HL-60/S4 treated with phorbol 12-myristate 13-acetate at 8.2 ng/mL for 4 days and 3 days (cell line): ENCODE measurements at regions not wholly inside any gene's neighbourhood (a gene's known extent, or its start where the extent isn't known, plus 50 kb on each side); places are given as distances from the start of the nearest gene placed in this dataset.

Source experiments
- in situ Hi-C: fragments of 300-500 bp; cut with MboI; formaldehyde crosslinking; loops from 2 replicates; pipeline ENCODE4 v1.15.0; 2022; ENCODE audit warnings: low sequenced_read_pairs

GRCh38 chr7:155360495-155361345, 63.0 kb downstream of the INSIG1 start:
- in situ Hi-C loops: no loop called here

GRCh38 chr7:155361346-155361680, 63.6 kb downstream of the INSIG1 start:
- in situ Hi-C loops: no loop called here

GRCh38 chr7:155361947-155362346, 64.3 kb downstream of the INSIG1 start:
- in situ Hi-C loops: no loop called here

GRCh38 chr7:155362380-155363145, 64.9 kb downstream of the INSIG1 start:
- in situ Hi-C loops: no loop called here

GRCh38 chr7:155363146-155363539, 65.5 kb downstream of the INSIG1 start:
- in situ Hi-C loops: no loop called here

GRCh38 chr7:155363852-155364600, 66.3 kb downstream of the INSIG1 start:
- in situ Hi-C loops: no loop called here

GRCh38 chr7:155365146-155365874, 67.6 kb downstream of the INSIG1 start:
- in situ Hi-C loops: no loop called here

- in situ Hi-C loops: no loop called here
These were observed 71.4 kb downstream of the INSIG1 start for GRCh38 chr7:155368894-155369600.

GRCh38 chr7:155369766-155370165, 72.1 kb downstream of the INSIG1 start:
- in situ Hi-C loops: no loop called here

GRCh38 chr7:155371331-155371883, 73.7 kb downstream of the INSIG1 start:
- in situ Hi-C loops: no loop called here

GRCh38 chr7:155371884-155372781, 74.5 kb downstream of the INSIG1 start:
- in situ Hi-C loops: no loop called here

GRCh38 chr7:155372782-155373358, 75.2 kb downstream of the INSIG1 start:
- in situ Hi-C loops: no loop called here

GRCh38 chr7:155373359-155374273, 75.9 kb downstream of the INSIG1 start:
- in situ Hi-C loops: no loop called here

GRCh38 chr7:155374276-155375252, 76.9 kb downstream of the INSIG1 start:
- in situ Hi-C loops: loop anchor here (25.0 kb wide), 1 partner anchor 388 kb away; no protein-coding TSS in a partner anchor

GRCh38 chr7:155375337-155376277, 77.9 kb downstream of the INSIG1 start:
- in situ Hi-C loops: loop anchor here (25.0 kb wide), 1 partner anchor 387 kb away; no protein-coding TSS in a partner anchor
